OCI-LY7 (cell line): ENCODE measurements at regions not wholly inside any gene's neighbourhood (a gene's known extent, or its start where the extent isn't known, plus 50 kb on each side); places are given as distances from the start of the nearest gene placed in this dataset.

Source experiments
- BruUV-seq: library from RNA; stranded (reverse); fragments of 400-500 nt; replicated peaks from 2 replicates; lab custom pipeline; 2021; lab: Mats Ljungman, UMichigan
- CTCF ChIA-PET: fragments of 300-600 bp; sonication (Branson Sonifier 250); formaldehyde crosslinking; loops from one replicate; lab custom pipeline; 2022; ENCODE audit warnings: antibody characterized with exemption; ENCODE audit not compliant: unreplicated experiment; lab: Charles Lee
- POLR2A ChIA-PET: fragments of 300-600 bp; sonication (Branson Sonifier 250); formaldehyde crosslinking; loops from one replicate; lab custom pipeline; 2022; ENCODE audit warnings: antibody characterized with exemption; lab: Charles Lee
- DNase-seq: peaks from one replicate; pipeline ENCODE4 v3.0.0-alpha.2; 2015; ENCODE audit warnings: low spot score
- H2AFZ ChIP-seq: fragments of 200-600 bp; sonication (generic), shearing (Covaris generic); 2 replicates; pipeline ENCODE4 v1.6.1; 2014; ENCODE audit warnings: mild to moderate bottlenecking, antibody characterized with exemption, low read length, moderate library complexity
- H3K27ac ChIP-seq: fragments of 200-600 bp; sonication (generic); 2 replicates; pipeline ENCODE4 v1.5.1; 2014; ENCODE audit warnings: mixed run types, low read depth, mild to moderate bottlenecking, moderate library complexity, low read length, inconsistent platforms; ENCODE audit not compliant: poor library complexity, severe bottlenecking
- H3K36me3 ChIP-seq: fragments of 200-600 bp; sonication (generic); 2 replicates; pipeline ENCODE4 v1.6.1; 2014; ENCODE audit warnings: mild to moderate bottlenecking, antibody characterized with exemption, low read length, moderate library complexity, mixed read lengths; ENCODE audit not compliant: insufficient read depth
- H3K4me1 ChIP-seq: fragments of 200-600 bp; sonication (generic); 2 replicates; pipeline ENCODE4 v1.5.1; 2014; ENCODE audit warnings: mild to moderate bottlenecking, low read length; ENCODE audit not compliant: insufficient read depth, poor library complexity, severe bottlenecking
- H3K4me2 ChIP-seq: fragments of 200-600 bp; sonication (generic); 2 replicates; pipeline ENCODE4 v1.6.1; 2014; ENCODE audit warnings: mild to moderate bottlenecking, low read length
- H3K4me3 ChIP-seq: fragments of 200-600 bp; sonication (generic); 2 replicates; pipeline ENCODE4 v1.5.1; 2014; ENCODE audit warnings: mild to moderate bottlenecking, low read depth, low read length; ENCODE audit not compliant: poor library complexity, severe bottlenecking
- H3K79me2 ChIP-seq: fragments of 200-600 bp; sonication (generic); 2 replicates; pipeline ENCODE4 v1.6.1; 2016; ENCODE audit warnings: low read depth, mild to moderate bottlenecking, low read length, moderate library complexity, mixed read lengths; ENCODE audit not compliant: insufficient read depth
- H3K9me2 ChIP-seq: fragments of 200-600 bp; sonication (generic); 2 replicates; pipeline ENCODE4 v1.6.1; 2016; ENCODE audit warnings: mild to moderate bottlenecking, low read length, mixed read lengths; ENCODE audit not compliant: insufficient read depth
- H3K9me3 ChIP-seq: fragments of 200-600 bp; sonication (generic); 2 replicates; pipeline ENCODE4 v1.6.1; 2014; ENCODE audit warnings: mild to moderate bottlenecking, mixed run types, low read length, mixed read lengths
- H4K20me1 ChIP-seq: fragments of 200-600 bp; sonication (generic); 2 replicates; pipeline ENCODE4 v1.6.1; 2014; ENCODE audit warnings: mild to moderate bottlenecking, antibody characterized with exemption, low read length, moderate library complexity, mixed read lengths; ENCODE audit not compliant: insufficient read depth
- CTCF ChIP-seq: fragments of 200-600 bp; sonication (generic); conservative IDR thresholded peaks from 2 replicates; pipeline ENCODE4 v1.5.1; 2014; ENCODE audit warnings: mild to moderate bottlenecking, antibody characterized with exemption, low read length, moderate library complexity, mixed read lengths
- EZH2phosphoT487 ChIP-seq: fragments of 200-600 bp; sonication (generic); IDR thresholded peaks from 2 replicates; pipeline ENCODE4 v1.6.1; 2018; ENCODE audit warnings: low read depth, borderline replicate concordance, mild to moderate bottlenecking, mixed run types, antibody characterized with exemption, low read length, moderate library complexity, mixed read lengths
- intact Hi-C: fragments of 100-400 bp; cut with micrococcal nuclease; formaldehyde crosslinking; loops from one replicate; pipeline ENCODE4 v1.10.0; 2022; ENCODE audit not compliant: unreplicated experiment

- H3K4me1 ChIP-seq = no peaks in the 10 kb centered on the region
- H4K20me1 ChIP-seq = no peaks in the 10 kb centered on the region
- ChIA-PET POLR2A (no interaction called here), CTCF (no interaction called here)
- no peak for DNase-seq
- H3K4me3 ChIP-seq = no peak overlapping the region
- H3K9me3 ChIP-seq = no peaks in the 10 kb centered on the region
- TF ChIP-seq CTCF = no peak
- no peak for TF ChIP-seq EZH2phosphoT487
- H3K9me2 ChIP-seq = 0 out of 2 replicates have a peak, but pooled peaks cover 3% of the 10 kb centered on the region
- H3K27ac ChIP-seq = no peak overlapping the region
- no peaks in the 10 kb centered on the region for H3K36me3 ChIP-seq
- no peak overlapping the region for H3K4me2 ChIP-seq
- intact Hi-C loops = no loop called here
- H3K79me2 ChIP-seq = no peaks in the 10 kb centered on the region
- no peak overlapping the region for H2AFZ ChIP-seq
- no TSS peak for BruUV-seq
Measured at GRCh38 chr3:118213892-118214291, 820.8 kb downstream of the IGSF11 start.

GRCh38 chr3:118226206-118226605 is 808.4 kb downstream of the IGSF11 start:
- no peaks in the 10 kb centered on the region for H4K20me1 ChIP-seq
- H3K9me2 ChIP-seq = no peaks in the 10 kb centered on the region
- H3K4me2 ChIP-seq = no peak overlapping the region
- CTCF ChIA-PET = no interaction called here
- DNase-seq = no peak
- no peaks in the 10 kb centered on the region for H3K4me1 ChIP-seq
- POLR2A ChIA-PET = no interaction called here
- intact Hi-C loops = no loop called here
- no TSS peak for BruUV-seq
- H2AFZ ChIP-seq = no peak overlapping the region
- H3K27ac ChIP-seq = no peak overlapping the region
- TF ChIP-seq CTCF = no peak
- no peak for TF ChIP-seq EZH2phosphoT487
- no peak overlapping the region for H3K4me3 ChIP-seq
- no peaks in the 10 kb centered on the region for H3K79me2 ChIP-seq
- no peaks in the 10 kb centered on the region for H3K36me3 ChIP-seq
- no peaks in the 10 kb centered on the region for H3K9me3 ChIP-seq

- ChIA-PET POLR2A (no interaction called here), CTCF (no interaction called here)
- Histone ChIP-seq H3K79me2 (no peaks in the 10 kb centered on the region), H3K4me3 (no peak overlapping the region), H3K4me1 (no peaks in the 10 kb centered on the region), H3K27ac (no peak overlapping the region), H3K4me2 (no peak overlapping the region), H2AFZ (no peak overlapping the region), H4K20me1 (no peaks in the 10 kb centered on the region), H3K9me3 (no peaks in the 10 kb centered on the region), H3K36me3 (no peaks in the 10 kb centered on the region), H3K9me2 (no peaks in the 10 kb centered on the region)
- intact Hi-C loops = no loop called here
- no peak for TF ChIP-seq CTCF
- no peak for TF ChIP-seq EZH2phosphoT487
- no TSS peak for BruUV-seq
- no peak for DNase-seq
Measured at GRCh38 chr3:118227191-118227590, 807.5 kb downstream of the IGSF11 start.
